ENCODE measurements at regions not wholly inside any gene's neighbourhood (a gene's known extent, or its start where the extent isn't known, plus 50 kb on each side); places are given as distances from the start of the nearest gene placed in this dataset.

GRCh38 chr19:30665449-30665848, 293.3 kb downstream of the ZNF536 start:
- Histone ChIP-seq H3K36me3 (ENCODE audit: control insufficient read depth, insufficient read depth, low read length) (no peaks in the 10 kb centered on the region), H3K27me3 (ENCODE audit: control insufficient read depth, insufficient read depth, low read length) (peaks cover 16% of the 10 kb centered on the region), H3K4me3 (ENCODE audit: low read depth, low read length) (no peak overlapping the region)
- DNase-seq (ENCODE audit: low read depth), result no peak
- no peak for TF ChIP-seq CTCF (IDR thresholded peaks at IDR 0.05; ENCODE audit: insufficient read depth, low read length, poor library complexity, severe bottlenecking)

GRCh38 chr19:30663611-30664174, 291.5 kb downstream of the ZNF536 start:
- peaks cover 5% of the 10 kb centered on the region for H3K27me3 ChIP-seq (ENCODE audit: control insufficient read depth, insufficient read depth, low read length)
- DNase-seq (ENCODE audit: low read depth), result no peak
- TF ChIP-seq CTCF (IDR thresholded peaks at IDR 0.05; ENCODE audit: insufficient read depth, low read length, poor library complexity, severe bottlenecking), result no peak

GRCh38 chr19:30662211-30662861, 290.2 kb downstream of the ZNF536 start:
- DNase-seq (ENCODE audit: low read depth), result no peak
- no peak for TF ChIP-seq CTCF (IDR thresholded peaks at IDR 0.05; ENCODE audit: insufficient read depth, low read length, poor library complexity, severe bottlenecking)
- H3K4me3 ChIP-seq (ENCODE audit: low read depth, low read length), result no peak overlapping the region
- peaks cover 3% of the 10 kb centered on the region for H3K27me3 ChIP-seq (ENCODE audit: control insufficient read depth, insufficient read depth, low read length)
- H3K36me3 ChIP-seq (ENCODE audit: control insufficient read depth, insufficient read depth, low read length), result no peaks in the 10 kb centered on the region

More at GRCh38 chr19:30663611-30664174, 291.5 kb downstream of the ZNF536 start:
- H3K4me3 ChIP-seq (ENCODE audit: low read depth, low read length), result no peak overlapping the region
- H3K36me3 ChIP-seq (ENCODE audit: control insufficient read depth, insufficient read depth, low read length), result no peaks in the 10 kb centered on the region

GRCh38 chr19:30659638-30660037, 287.5 kb downstream of the ZNF536 start:
- no peak for TF ChIP-seq CTCF (IDR thresholded peaks at IDR 0.05; ENCODE audit: insufficient read depth, low read length, poor library complexity, severe bottlenecking)
- no peak for DNase-seq (ENCODE audit: low read depth)
- Histone ChIP-seq H3K27me3 (ENCODE audit: control insufficient read depth, insufficient read depth, low read length) (no peaks in the 10 kb centered on the region), H3K36me3 (ENCODE audit: control insufficient read depth, insufficient read depth, low read length) (no peaks in the 10 kb centered on the region), H3K4me3 (ENCODE audit: low read depth, low read length) (no peak overlapping the region)

- TF ChIP-seq CTCF (IDR thresholded peaks at IDR 0.05; ENCODE audit: insufficient read depth, low read length, poor library complexity, severe bottlenecking), result no peak
- H3K27me3 ChIP-seq (ENCODE audit: control insufficient read depth, insufficient read depth, low read length), result no peaks in the 10 kb centered on the region
- H3K4me3 ChIP-seq (ENCODE audit: low read depth, low read length), result no peak overlapping the region
- no peaks in the 10 kb centered on the region for H3K36me3 ChIP-seq (ENCODE audit: control insufficient read depth, insufficient read depth, low read length)
- DNase-seq (ENCODE audit: low read depth), result no peak
Observed at GRCh38 chr19:30656520-30657100, 284.4 kb downstream of the ZNF536 start.

All from kidney epithelial cell (primary cell).